ENCODE measurements at regions not wholly inside any gene's neighbourhood (a gene's known extent, or its start where the extent isn't known, plus 50 kb on each side); places are given as distances from the start of the nearest gene placed in this dataset.

DNA sequence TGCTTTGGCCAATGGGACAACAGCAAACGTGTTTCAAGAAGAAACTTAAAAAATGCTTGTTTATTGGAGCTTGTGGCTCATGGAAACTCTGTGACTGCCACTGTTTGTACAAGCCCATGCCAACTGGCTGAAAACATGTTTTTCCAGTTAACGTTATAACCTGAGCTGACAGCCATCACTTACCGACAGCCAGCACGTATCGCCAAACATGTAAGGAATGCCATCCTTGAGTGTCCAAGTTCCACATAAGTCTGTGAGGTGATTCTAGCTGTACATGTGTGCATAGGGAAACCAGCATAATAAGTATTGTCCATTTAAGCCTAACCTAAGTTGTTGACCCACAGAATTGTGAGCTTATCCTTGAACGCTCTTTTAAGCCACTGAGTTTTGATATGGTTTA is 596.9 kb downstream of the TRHDE start:
- Histone ChIP-seq H3K9me3 (no peaks in the 10 kb centered on the region), H3K4me3 (no peak overlapping the region), H3K27ac (no peak overlapping the region), H3K27me3 (no peaks in the 10 kb centered on the region), H3K4me1 (no peaks in the 10 kb centered on the region), H3K36me3 (no peaks in the 10 kb centered on the region)
- no peak for DNase-seq (ENCODE audit: low spot score in 2 of 2)
- intact Hi-C loops (cut with DNase I; ENCODE audit: low total_unique reads) = no loop called here
- no peak for TF ChIP-seq POLR2A (IDR thresholded peaks at IDR 0.05)
- TF ChIP-seq, protein P1, sequence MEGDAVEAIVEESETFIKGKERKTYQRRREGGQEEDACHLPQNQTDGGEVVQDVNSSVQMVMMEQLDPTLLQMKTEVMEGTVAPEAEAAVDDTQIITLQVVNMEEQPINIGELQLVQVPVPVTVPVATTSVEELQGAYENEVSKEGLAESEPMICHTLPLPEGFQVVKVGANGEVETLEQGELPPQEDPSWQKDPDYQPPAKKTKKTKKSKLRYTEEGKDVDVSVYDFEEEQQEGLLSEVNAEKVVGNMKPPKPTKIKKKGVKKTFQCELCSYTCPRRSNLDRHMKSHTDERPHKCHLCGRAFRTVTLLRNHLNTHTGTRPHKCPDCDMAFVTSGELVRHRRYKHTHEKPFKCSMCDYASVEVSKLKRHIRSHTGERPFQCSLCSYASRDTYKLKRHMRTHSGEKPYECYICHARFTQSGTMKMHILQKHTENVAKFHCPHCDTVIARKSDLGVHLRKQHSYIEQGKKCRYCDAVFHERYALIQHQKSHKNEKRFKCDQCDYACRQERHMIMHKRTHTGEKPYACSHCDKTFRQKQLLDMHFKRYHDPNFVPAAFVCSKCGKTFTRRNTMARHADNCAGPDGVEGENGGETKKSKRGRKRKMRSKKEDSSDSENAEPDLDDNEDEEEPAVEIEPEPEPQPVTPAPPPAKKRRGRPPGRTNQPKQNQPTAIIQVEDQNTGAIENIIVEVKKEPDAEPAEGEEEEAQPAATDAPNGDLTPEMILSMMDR (IDR thresholded peaks at IDR 0.05) = no peak
- TF ChIP-seq POLR2AphosphoS5 (IDR thresholded peaks at IDR 0.05) = no peak

DNA sequence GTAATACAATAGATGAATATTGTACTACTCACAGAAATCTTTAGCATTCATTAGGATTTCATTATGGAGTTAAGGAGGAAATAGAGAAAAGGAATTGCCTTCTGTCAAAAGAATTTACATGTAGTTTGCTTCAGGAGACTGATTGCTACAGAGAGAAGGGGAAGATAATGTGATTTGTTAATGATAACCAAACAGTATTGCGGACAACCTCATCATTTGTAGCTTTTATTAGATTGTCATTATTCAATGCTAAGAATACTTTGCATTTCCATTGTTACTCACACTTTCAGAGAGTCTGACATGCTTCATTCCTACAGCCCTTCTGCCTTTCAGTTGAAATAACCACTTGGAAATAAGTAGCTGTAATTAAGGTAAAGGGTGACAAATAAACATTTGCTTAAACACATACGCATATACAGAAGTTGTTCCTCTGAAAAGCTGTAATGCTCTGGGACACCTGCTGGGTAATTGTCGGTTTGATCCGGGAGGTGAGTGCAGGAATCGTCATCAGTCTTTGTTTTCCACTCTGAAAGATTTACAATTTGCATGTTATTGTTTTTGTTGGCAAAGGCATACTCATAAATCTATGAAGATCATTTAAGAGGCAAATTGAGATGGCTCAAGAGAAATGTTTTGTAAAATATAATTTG is 600.2 kb downstream of the TRHDE start:
- TF ChIP-seq, protein P1 (IDR thresholded peaks at IDR 0.05) = no peak
- TF ChIP-seq POLR2A (IDR thresholded peaks at IDR 0.05) (no peak), POLR2AphosphoS5 (IDR thresholded peaks at IDR 0.05) (no peak)
- no peaks in the 10 kb centered on the region for H3K36me3 ChIP-seq
- H3K27me3 ChIP-seq = no peaks in the 10 kb centered on the region
- intact Hi-C loops (cut with DNase I; ENCODE audit: low total_unique reads) = no loop called here
- H3K4me3 ChIP-seq = no peak overlapping the region
- H3K4me1 ChIP-seq = no peaks in the 10 kb centered on the region
- DNase-seq (ENCODE audit: low spot score in 2 of 2) = no peak
- H3K27ac ChIP-seq = no peak overlapping the region
- H3K9me3 ChIP-seq = peaks cover 0 to 19% of the 10 kb centered on the region in 2 donors

DNA sequence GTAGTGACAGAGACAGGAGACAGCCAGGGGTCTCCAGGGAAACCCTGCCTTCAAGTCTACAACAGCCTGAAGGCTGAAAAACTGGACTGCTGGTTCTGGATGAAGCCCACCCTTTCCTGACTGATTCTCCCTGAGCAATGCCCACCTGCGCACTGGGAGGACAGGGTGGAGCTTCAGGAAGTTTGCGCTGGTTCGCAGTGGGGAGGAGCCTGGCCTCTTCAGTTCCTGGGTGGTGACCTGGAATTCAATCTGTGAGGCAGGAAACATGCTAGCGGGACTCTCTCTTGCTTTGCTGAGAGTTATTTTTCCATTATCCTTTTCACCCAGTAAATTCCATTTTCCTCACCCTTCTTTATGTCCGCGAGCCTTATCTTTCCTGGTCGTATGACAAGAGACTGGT is 600.8 kb downstream of the TRHDE start:
- no peak overlapping the region for H3K27ac ChIP-seq
- no peaks in the 10 kb centered on the region for H3K36me3 ChIP-seq
- H3K27me3 ChIP-seq = no peaks in the 10 kb centered on the region
- no peak overlapping the region for H3K4me3 ChIP-seq
- no peak for DNase-seq (ENCODE audit: low spot score in 2 of 2)
- H3K9me3 ChIP-seq = peaks cover 0 to 19% of the 10 kb centered on the region in 2 donors
- intact Hi-C loops (cut with DNase I; ENCODE audit: low total_unique reads) = no loop called here
- H3K4me1 ChIP-seq = no peaks in the 10 kb centered on the region
- TF ChIP-seq POLR2AphosphoS5 (IDR thresholded peaks at IDR 0.05) (no peak), POLR2A (IDR thresholded peaks at IDR 0.05) (no peak)
- TF ChIP-seq, protein P1 (IDR thresholded peaks at IDR 0.05) = no peak

DNA sequence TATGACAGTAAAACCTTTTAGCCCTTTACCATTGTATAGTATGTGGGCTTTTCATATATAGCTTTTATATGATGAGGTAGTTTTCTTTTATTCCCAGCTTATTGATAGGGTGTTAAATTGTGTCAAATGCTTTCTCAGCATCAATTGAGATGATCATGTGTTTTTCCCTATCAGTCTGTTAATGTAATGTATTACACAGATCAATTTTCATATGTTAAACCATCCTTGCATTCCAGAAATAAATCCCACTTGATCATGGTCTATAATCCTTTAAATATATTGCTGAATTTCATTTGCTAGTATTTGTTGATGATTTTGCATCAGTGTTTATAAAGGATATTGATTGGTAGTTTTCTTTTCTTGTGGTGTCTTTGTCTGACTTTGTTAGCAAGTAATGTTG is 603.9 kb downstream of the TRHDE start:
- no peak for DNase-seq (ENCODE audit: low spot score in 2 of 2)
- H3K9me3 ChIP-seq = peaks cover 0 to 19% of the 10 kb centered on the region in 2 donors
- H3K27ac ChIP-seq = no peak overlapping the region
- no peaks in the 10 kb centered on the region for H3K36me3 ChIP-seq
- no peaks in the 10 kb centered on the region for H3K27me3 ChIP-seq
- intact Hi-C loops (cut with DNase I; ENCODE audit: low total_unique reads) = no loop called here
- TF ChIP-seq POLR2AphosphoS5 (IDR thresholded peaks at IDR 0.05) (no peak), POLR2A (IDR thresholded peaks at IDR 0.05) (no peak)
- TF ChIP-seq, protein P1 (IDR thresholded peaks at IDR 0.05) = no peak
- H3K4me1 ChIP-seq = no peaks in the 10 kb centered on the region
- no peak overlapping the region for H3K4me3 ChIP-seq

DNA sequence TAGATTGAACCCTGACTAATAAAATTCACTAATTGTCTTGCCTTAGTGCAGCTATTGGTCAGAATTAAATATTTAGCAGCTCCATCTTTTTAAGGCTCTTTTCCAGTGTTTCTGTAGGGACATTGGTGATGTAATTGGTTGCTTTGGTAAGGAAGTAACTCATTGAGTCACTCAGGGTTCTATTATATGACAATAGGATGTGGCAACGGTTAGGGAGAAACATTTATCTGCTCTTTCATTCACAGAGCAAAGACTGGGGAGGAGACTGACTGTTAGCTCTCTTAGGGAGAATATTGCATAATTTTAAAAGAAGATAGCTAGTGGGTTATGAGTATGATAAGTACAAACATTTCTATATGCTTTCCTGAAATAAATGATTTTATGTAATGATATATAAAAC is 616.5 kb downstream of the TRHDE start:
- no peaks in the 10 kb centered on the region for H3K36me3 ChIP-seq
- H3K27ac ChIP-seq = no peak overlapping the region
- H3K4me1 ChIP-seq = no peaks in the 10 kb centered on the region
- no peaks in the 10 kb centered on the region for H3K9me3 ChIP-seq
- no peak for DNase-seq (ENCODE audit: low spot score in 2 of 2)
- TF ChIP-seq POLR2AphosphoS5 (IDR thresholded peaks at IDR 0.05) (no peak), POLR2A (IDR thresholded peaks at IDR 0.05) (no peak)
- TF ChIP-seq, protein P1 (IDR thresholded peaks at IDR 0.05) = no peak
- H3K4me3 ChIP-seq = no peak overlapping the region
- H3K27me3 ChIP-seq = no peaks in the 10 kb centered on the region
- intact Hi-C loops (cut with DNase I; ENCODE audit: low total_unique reads) = no loop called here

Measured in breast epithelium (tissue), 4 donors.